Tibial nerve (tissue), 3 donors: ENCODE measurements at regions not wholly inside any gene's neighbourhood (a gene's known extent, or its start where the extent isn't known, plus 50 kb on each side); places are given as distances from the start of the nearest gene placed in this dataset.
"Not testable (repeated sequence)": the region's sequence is repeated elsewhere in the genome, so short reads cannot be mapped to it uniquely, and the experiment has no call there.

Source experiments
- POLR2A ChIP-seq, 2 donors: fragments of 450-650 bp; IDR thresholded peaks; one replicate each; pipeline ENCODE4 v1.6.1; 2017; ENCODE audit warnings: antibody characterized with exemption in 2 of 2, mild to moderate bottlenecking in 2 of 2, moderate library complexity in 2 of 2
- TF ChIP-seq, protein P1 (sequence below), 5 experiments: fragments of 200-600 bp in 3 of 5; fragments of 450-650 bp in 2 of 5; sonication (generic) in 3 of 5; IDR thresholded peaks; one replicate each; pipeline ENCODE4 v1.5.1; 2016 to 2019; ENCODE audit warnings: antibody characterized with exemption in 5 of 5, mild to moderate bottlenecking in 3 of 5, moderate library complexity in 2 of 5

- TF ChIP-seq, protein P1, sequence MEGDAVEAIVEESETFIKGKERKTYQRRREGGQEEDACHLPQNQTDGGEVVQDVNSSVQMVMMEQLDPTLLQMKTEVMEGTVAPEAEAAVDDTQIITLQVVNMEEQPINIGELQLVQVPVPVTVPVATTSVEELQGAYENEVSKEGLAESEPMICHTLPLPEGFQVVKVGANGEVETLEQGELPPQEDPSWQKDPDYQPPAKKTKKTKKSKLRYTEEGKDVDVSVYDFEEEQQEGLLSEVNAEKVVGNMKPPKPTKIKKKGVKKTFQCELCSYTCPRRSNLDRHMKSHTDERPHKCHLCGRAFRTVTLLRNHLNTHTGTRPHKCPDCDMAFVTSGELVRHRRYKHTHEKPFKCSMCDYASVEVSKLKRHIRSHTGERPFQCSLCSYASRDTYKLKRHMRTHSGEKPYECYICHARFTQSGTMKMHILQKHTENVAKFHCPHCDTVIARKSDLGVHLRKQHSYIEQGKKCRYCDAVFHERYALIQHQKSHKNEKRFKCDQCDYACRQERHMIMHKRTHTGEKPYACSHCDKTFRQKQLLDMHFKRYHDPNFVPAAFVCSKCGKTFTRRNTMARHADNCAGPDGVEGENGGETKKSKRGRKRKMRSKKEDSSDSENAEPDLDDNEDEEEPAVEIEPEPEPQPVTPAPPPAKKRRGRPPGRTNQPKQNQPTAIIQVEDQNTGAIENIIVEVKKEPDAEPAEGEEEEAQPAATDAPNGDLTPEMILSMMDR (IDR thresholded peaks at IDR 0.05), result not testable (repeated sequence)
- TF ChIP-seq POLR2A (IDR thresholded peaks at IDR 0.05), result not testable (repeated sequence)
Measured at GRCh38 chr14:30413184-30413583, 145.8 kb upstream of the G2E3 start.
